Lung (tissue), 11 donors: ENCODE measurements at regions not wholly inside any gene's neighbourhood (a gene's known extent, or its start where the extent isn't known, plus 50 kb on each side); places are given as distances from the start of the nearest gene placed in this dataset.

Source experiments
- ATAC-seq: fragments of 200-7000 bp; cut with Tn5 transposase; one replicate; pipeline ENCODE4 v1.9.1; 2020; ENCODE audit warnings: moderate number of reproducible peaks; ENCODE audit not compliant: insufficient read depth, low FRiP score
- DNase-seq, 3 donors: peaks; one replicate each; pipeline ENCODE4 v3.0.0-alpha.2; 2013 to 2017
- H3K27ac ChIP-seq, 2 donors: one replicate each; pipeline ENCODE4 v1.5.1; 2013; ENCODE audit warnings: mild to moderate bottlenecking in 2 of 2, moderate library complexity in 2 of 2, control low read depth in 1 of 2, inconsistent platforms in 1 of 2, low read depth in 1 of 2, low read length in 1 of 2
- H3K27me3 ChIP-seq, 3 donors: one replicate each; pipeline ENCODE4 v1.5.1; 2013; ENCODE audit warnings: low read length in 2 of 3; ENCODE audit not compliant: control insufficient read depth in 3 of 3, insufficient read depth in 3 of 3
- H3K36me3 ChIP-seq, 4 donors: one replicate each; pipeline ENCODE4 v1.5.1; 2013; ENCODE audit warnings: low read length in 4 of 4, mild to moderate bottlenecking in 1 of 4, moderate library complexity in 1 of 4; ENCODE audit not compliant: control insufficient read depth in 4 of 4, insufficient read depth in 4 of 4
- H3K4me1 ChIP-seq, 5 donors: one replicate each; pipeline ENCODE4 v1.5.1; 2013; ENCODE audit warnings: low read length in 5 of 5, mild to moderate bottlenecking in 2 of 5, moderate library complexity in 1 of 5; ENCODE audit not compliant: control insufficient read depth in 5 of 5, insufficient read depth in 5 of 5
- H3K4me3 ChIP-seq: one replicate; pipeline ENCODE4 v1.5.1; 2013; ENCODE audit warnings: mild to moderate bottlenecking, control low read depth, moderate library complexity
- H3K9ac ChIP-seq, 2 donors: one replicate each; pipeline ENCODE4 v1.5.1; 2013; ENCODE audit warnings: low read length in 2 of 2, control low read depth in 1 of 2; ENCODE audit not compliant: insufficient read depth in 1 of 2
- H3K9me3 ChIP-seq, 4 donors: one replicate each; pipeline ENCODE4 v1.5.1; 2013; ENCODE audit warnings: low read length in 3 of 4, mild to moderate bottlenecking in 1 of 4, moderate library complexity in 1 of 4; ENCODE audit not compliant: control insufficient read depth in 4 of 4, insufficient read depth in 3 of 4
- CTCF ChIP-seq: IDR thresholded peaks from 2 replicates; pipeline ENCODE4 v1.5.1; 2012; ENCODE audit warnings: mild to moderate bottlenecking; ENCODE audit errors: control extremely low read depth, extremely low read depth
- WGBS, 2 donors: extraction: QIAGEN DNeasy Blood & Tissue Kit; methylation state at CpG; one replicate each; pipeline ENCODE4 v1.1.7; 2013; 5-methylcytosine and 5-hydroxymethylcytosine counted together
- donor health status: control.
- donor health status: control.
- donor health status: Bipolar disorder and iron deficiency.
- donor health status: healthy.
- donor health status: DM: yes; HTN: yes; CAD: no.

DNA sequence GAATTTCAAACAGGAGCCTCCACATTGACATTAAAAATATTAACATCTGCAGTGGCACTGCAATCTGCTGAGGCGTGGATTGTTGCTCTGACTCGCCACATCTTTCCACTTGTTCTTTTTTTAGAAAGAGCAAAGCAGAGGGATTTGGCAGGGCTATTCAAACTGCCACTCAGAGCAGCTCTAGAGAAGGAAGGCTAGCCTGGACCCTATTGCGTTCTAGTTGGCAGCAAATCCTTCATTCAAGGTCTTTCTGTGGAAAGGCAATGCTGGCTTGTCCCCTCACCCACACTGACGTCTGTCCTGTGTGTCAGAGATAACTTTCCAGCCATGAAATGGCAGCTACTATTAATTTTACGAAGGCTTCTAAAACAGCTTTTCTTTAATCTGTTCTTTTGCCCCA, 483.2 kb upstream of the SGO1 start:
- Histone ChIP-seq H3K4me3 (no peak overlapping the region), H3K27me3 (no peaks in the 10 kb centered on the region), H3K27ac (peak overlapping the region in 1 of 2 donors; percentile 53), H3K9me3 (peaks cover 0 to 4% (median 0%) of the 10 kb centered on the region in 4 donors), H3K9ac (no peak overlapping the region), H3K36me3 (no peaks in the 10 kb centered on the region), H3K4me1 (peaks cover 0 to 11% (median 0%) of the 10 kb centered on the region in 5 donors)
- 49 to 55% methylated on average over 5 of the region's 5 CpGs for WGBS, 2 donors
- ATAC-seq: no peak
- no peak for TF ChIP-seq CTCF
- DNase-seq: peak in 2 of 3 donors; percentile 24 to 51

- Histone ChIP-seq H3K9ac (no peak overlapping the region), H3K27ac (no peak overlapping the region), H3K4me1 (peaks cover 0 to 11% (median 0%) of the 10 kb centered on the region in 5 donors), H3K36me3 (no peaks in the 10 kb centered on the region), H3K9me3 (no peaks in the 10 kb centered on the region), H3K4me3 (no peak overlapping the region), H3K27me3 (no peaks in the 10 kb centered on the region)
- DNase-seq (no peak), ATAC-seq (no peak)
- 85 to 89% methylated on average over 3 of the region's 3 CpGs for WGBS, 2 donors
- TF ChIP-seq CTCF: no peak
These were observed 482.4 kb upstream of the SGO1 start for GRCh38 chr3:20668411-20668810.

DNA sequence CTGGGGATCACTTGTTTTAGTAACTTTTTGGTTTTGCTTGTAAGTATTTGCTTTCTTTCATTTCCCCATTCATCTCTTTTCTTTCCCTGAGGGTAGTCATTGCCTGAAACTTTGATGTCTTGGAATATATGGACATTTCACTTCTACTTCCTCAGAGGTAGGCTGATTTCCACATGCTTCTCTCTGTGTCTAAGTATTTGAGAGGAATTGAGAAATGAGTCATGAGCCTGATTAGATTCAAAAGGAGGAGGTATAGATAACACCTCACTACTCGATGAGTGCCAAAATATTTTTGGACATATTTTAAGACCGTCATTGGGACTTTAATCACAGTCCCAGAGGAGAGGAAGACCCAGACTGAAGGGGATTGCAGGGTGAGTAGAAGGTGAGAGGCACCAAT, 480.1 kb upstream of the SGO1 start:
- Histone ChIP-seq H3K9ac (no peak overlapping the region), H3K4me1 (peaks cover 0 to 11% (median 0%) of the 10 kb centered on the region in 5 donors), H3K9me3 (no peaks in the 10 kb centered on the region), H3K4me3 (no peak overlapping the region), H3K36me3 (no peaks in the 10 kb centered on the region), H3K27me3 (no peaks in the 10 kb centered on the region), H3K27ac (no peak overlapping the region)
- 71 to 78% methylated on average over 2 of the region's 2 CpGs for WGBS, 2 donors
- ATAC-seq: no peak
- no peak for DNase-seq
- no peak for TF ChIP-seq CTCF

DNA sequence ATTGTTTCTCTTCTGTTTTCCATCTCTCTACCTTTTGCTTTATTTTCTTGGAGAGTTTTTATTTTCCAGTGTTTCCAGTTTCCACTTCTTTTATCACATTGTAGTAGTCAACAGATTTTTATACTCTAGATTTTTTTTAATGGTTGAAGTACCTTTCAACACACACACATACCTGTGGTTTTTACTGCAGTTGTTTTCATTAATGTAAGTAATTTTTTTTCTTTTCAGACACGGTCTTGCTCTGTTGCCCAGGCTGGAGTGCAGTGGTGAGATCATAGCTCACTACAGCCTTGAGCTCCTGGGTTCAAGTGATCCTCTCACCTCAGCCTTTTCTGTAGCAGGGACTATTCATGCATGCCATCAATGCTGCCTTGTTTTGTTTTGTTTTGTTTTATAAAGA, 472.5 kb upstream of the SGO1 start:
- Histone ChIP-seq H3K9me3 (peaks cover 0 to 3% (median 0%) of the 10 kb centered on the region in 4 donors), H3K4me1 (no peaks in the 10 kb centered on the region), H3K27ac (no peak overlapping the region), H3K9ac (no peak overlapping the region), H3K4me3 (no peak overlapping the region), H3K27me3 (no peaks in the 10 kb centered on the region), H3K36me3 (no peaks in the 10 kb centered on the region)
- ATAC-seq: no peak
- no peak for TF ChIP-seq CTCF
- DNase-seq: no peak
- WGBS, 2 donors: 57 to 60% methylated on average over 1 of the region's 1 CpG
